ENCODE measurements at regions not wholly inside any gene's neighbourhood (a gene's known extent, or its start where the extent isn't known, plus 50 kb on each side); places are given as distances from the start of the nearest gene placed in this dataset.

- Mint-ChIP-seq H3K27me3 (ENCODE audit: low read depth) (no peaks in the 10 kb centered on the region), H3K36me3 (ENCODE audit: low read depth) (no peaks in the 10 kb centered on the region), H3K4me1 (peaks cover 11% of the 10 kb centered on the region), H3K9me3 (peaks cover 19% of the 10 kb centered on the region), H3K27ac (no peak overlapping the region), H3K4me3 (no peak overlapping the region)
- TF ChIP-seq CTCF (IDR thresholded peaks at IDR 0.05; ENCODE audit: unreplicated experiment in 3 of 3) = no peak
Measured at GRCh38 chr21:32163386-32163785, 115.5 kb downstream of the MIS18A start.

GRCh38 chr21:32162727-32163320 is 116.0 kb downstream of the MIS18A start:
- TF ChIP-seq CTCF (IDR thresholded peaks at IDR 0.05; ENCODE audit: unreplicated experiment in 3 of 3) = no peak
- Mint-ChIP-seq H3K9me3 (peaks cover 19% of the 10 kb centered on the region), H3K27me3 (ENCODE audit: low read depth) (no peaks in the 10 kb centered on the region), H3K36me3 (ENCODE audit: low read depth) (no peaks in the 10 kb centered on the region), H3K27ac (peak overlapping the region in 1 of 3 experiments; percentile 8), H3K4me3 (no peak overlapping the region), H3K4me1 (peaks cover 8% of the 10 kb centered on the region)

- H3K36me3 Mint-ChIP-seq (ENCODE audit: low read depth) = no peaks in the 10 kb centered on the region
- TF ChIP-seq CTCF (IDR thresholded peaks at IDR 0.05; ENCODE audit: unreplicated experiment in 3 of 3) = no peak
- H3K27ac Mint-ChIP-seq = no peak overlapping the region
- H3K27me3 Mint-ChIP-seq (ENCODE audit: low read depth) = no peaks in the 10 kb centered on the region
- peaks cover 4% of the 10 kb centered on the region for H3K9me3 Mint-ChIP-seq
- H3K4me3 Mint-ChIP-seq = no peak overlapping the region
- H3K4me1 Mint-ChIP-seq = no peaks in the 10 kb centered on the region
Measured at GRCh38 chr21:32155226-32155625, 123.6 kb downstream of the MIS18A start.

- Mint-ChIP-seq H3K9me3 (peaks cover 25% of the 10 kb centered on the region), H3K4me1 (peaks cover 25% of the 10 kb centered on the region), H3K27ac (no peak overlapping the region), H3K27me3 (ENCODE audit: low read depth) (no peaks in the 10 kb centered on the region), H3K36me3 (ENCODE audit: low read depth) (peaks cover 7% of the 10 kb centered on the region), H3K4me3 (no peak overlapping the region)
- no peak for TF ChIP-seq CTCF (IDR thresholded peaks at IDR 0.05; ENCODE audit: unreplicated experiment in 3 of 3)
Measured at GRCh38 chr21:32147041-32147440, 131.8 kb downstream of the MIS18A start.

- H3K27me3 Mint-ChIP-seq (ENCODE audit: low read depth) = peaks cover 4% of the 10 kb centered on the region
- H3K4me1 Mint-ChIP-seq = peaks cover 42% of the 10 kb centered on the region
- H3K27ac Mint-ChIP-seq = no peak overlapping the region
- H3K4me3 Mint-ChIP-seq = no peak overlapping the region
- H3K36me3 Mint-ChIP-seq (ENCODE audit: low read depth) = peaks cover 7% of the 10 kb centered on the region
- TF ChIP-seq CTCF (IDR thresholded peaks at IDR 0.05; ENCODE audit: unreplicated experiment in 3 of 3) = no peak
- peaks cover 20% of the 10 kb centered on the region for H3K9me3 Mint-ChIP-seq
Measured at GRCh38 chr21:32144851-32145250, 134.0 kb downstream of the MIS18A start.

- peaks cover 7% of the 10 kb centered on the region for H3K36me3 Mint-ChIP-seq (ENCODE audit: low read depth)
- TF ChIP-seq CTCF (IDR thresholded peaks at IDR 0.05; ENCODE audit: unreplicated experiment in 3 of 3) = no peak
- H3K27ac Mint-ChIP-seq = peak overlapping the region; percentile 95 to 97 (median 96)
- peaks cover 4% of the 10 kb centered on the region for H3K27me3 Mint-ChIP-seq (ENCODE audit: low read depth)
- H3K4me1 Mint-ChIP-seq = peaks cover 42% of the 10 kb centered on the region
- H3K9me3 Mint-ChIP-seq = peaks cover 14% of the 10 kb centered on the region
- H3K4me3 Mint-ChIP-seq = peak overlapping the region in 1 of 3 experiments; percentile 28
Measured at GRCh38 chr21:32143241-32143939, 135.5 kb downstream of the MIS18A start.
